HL-60 (cell line): ENCODE measurements at regions not wholly inside any gene's neighbourhood (a gene's known extent, or its start where the extent isn't known, plus 50 kb on each side); places are given as distances from the start of the nearest gene placed in this dataset.
A peak's percentile ranks its signal among the peaks of the same experiment; 100 is the strongest.

Experiments used
- DNase-seq, 2 experiments: peaks; one replicate each; pipeline ENCODE4 v3.0.0-alpha.2; 2010 to 2020; ENCODE audit warnings: low read depth in 1 of 2, low spot score in 1 of 2
- H3K27ac ChIP-seq: fragments of 250-450 bp; sonication (Bioruptor Pico); replicated peaks from 2 replicates; pipeline ENCODE4 v1.5.1; 2020; ENCODE audit warnings: mild to moderate bottlenecking, moderate library complexity
- H3K27me3 ChIP-seq: fragments of 250-450 bp; sonication (Bioruptor Pico); 2 replicates; pipeline ENCODE4 v1.5.1; 2021; ENCODE audit warnings: mild to moderate bottlenecking, moderate library complexity; ENCODE audit not compliant: insufficient read depth, poor library complexity, severe bottlenecking
- H3K4me3 ChIP-seq: replicated peaks from 2 replicates; pipeline ENCODE4 v1.5.1; 2011; ENCODE audit warnings: mild to moderate bottlenecking, control low read depth, low read length; ENCODE audit not compliant: insufficient read depth
- CTCF ChIP-seq: IDR thresholded peaks from one replicate; pipeline ENCODE4 v1.5.1; 2011; ENCODE audit warnings: low read length, control low read depth, inconsistent platforms; ENCODE audit not compliant: insufficient read depth
- GABPA ChIP-seq: IDR thresholded peaks from 2 replicates; pipeline ENCODE4 v1.6.1; 2012; ENCODE audit warnings: low read depth
- POLR2AphosphoS5 ChIP-seq: IDR thresholded peaks from 2 replicates; pipeline ENCODE4 v1.6.1; 2012; ENCODE audit warnings: low read depth
- REST ChIP-seq: IDR thresholded peaks from 2 replicates; pipeline ENCODE4 v1.6.1; 2012; ENCODE audit warnings: low read depth; ENCODE audit not compliant: insufficient replicate concordance
- SPI1 ChIP-seq: IDR thresholded peaks from 2 replicates; pipeline ENCODE4 v1.6.1; 2012; ENCODE audit warnings: low read depth, mild to moderate bottlenecking, borderline replicate concordance

GRCh38 chr20:50336661-50337060 lies 146.0 kb downstream of the CEBPB start:
- Histone ChIP-seq H3K4me3 (no peak overlapping the region), H3K27me3 (no peaks in the 10 kb centered on the region), H3K27ac (no peak overlapping the region)
- no peak for DNase-seq
- TF ChIP-seq GABPA, result no peak
- no peak for TF ChIP-seq POLR2AphosphoS5
- no peak for TF ChIP-seq SPI1
- TF ChIP-seq CTCF, result no peak
- no peak for TF ChIP-seq REST

GRCh38 chr20:50337521-50338466 lies 147.2 kb downstream of the CEBPB start:
- Histone ChIP-seq H3K27ac (peak overlapping the region; percentile 80), H3K4me3 (no peak overlapping the region), H3K27me3 (no peaks in the 10 kb centered on the region)
- no peak for DNase-seq
- TF ChIP-seq SPI1, result no peak
- TF ChIP-seq REST, result no peak

- no peaks in the 10 kb centered on the region for H3K27me3 ChIP-seq
- DNase-seq, result peak in 1 of 2 experiments; percentile 88
- TF ChIP-seq GABPA (0 out of 2 replicates have a peak, but pooled peaks have one; percentile 28), POLR2AphosphoS5 (peak; percentile 97), SPI1 (peak; percentile 83; the same call in 1 of the 2 replicates), CTCF (no peak), REST (peak; percentile 21)
- peak overlapping the region; percentile 19 for H3K4me3 ChIP-seq
- peak overlapping the region; percentile 80 for H3K27ac ChIP-seq
These were observed 148.1 kb downstream of the CEBPB start for GRCh38 chr20:50338479-50339391.
